Caco-2 (cell line): ENCODE measurements at regions not wholly inside any gene's neighbourhood (a gene's known extent, or its start where the extent isn't known, plus 50 kb on each side); places are given as distances from the start of the nearest gene placed in this dataset.

Experiments used
- BruUV-seq: library from RNA; stranded (reverse); fragments of 400-500 nt; replicated peaks from 2 replicates; lab custom pipeline; 2021; lab: Mats Ljungman, UMichigan
- CTCF ChIA-PET: fragments of 300-600 bp; sonication (Branson Sonifier 250); formaldehyde crosslinking; loops from one replicate; lab custom pipeline; 2022; ENCODE audit warnings: antibody characterized with exemption; lab: Charles Lee
- POLR2A ChIA-PET: fragments of 300-600 bp; sonication (Branson Sonifier 250); formaldehyde crosslinking; loops from one replicate; lab custom pipeline; 2022; ENCODE audit warnings: antibody characterized with exemption; lab: Charles Lee
- DNase-seq, 2 experiments: peaks; one replicate each; pipeline versions ENCODE4 v3.0.0 to v3.0.0-alpha.2; 2020 to 2022
- H3K27me3 ChIP-seq: replicated peaks from 2 replicates; pipeline ENCODE4 v1.6.0; 2011; ENCODE audit warnings: low read length; ENCODE audit not compliant: control insufficient read depth, insufficient read depth
- H3K36me3 ChIP-seq: 2 replicates; pipeline ENCODE4 v1.5.1; 2011; ENCODE audit warnings: low read length; ENCODE audit not compliant: control insufficient read depth, insufficient read depth
- H3K4me1 ChIP-seq: fragments of 250-450 bp; sonication (Bioruptor Pico); 2 replicates; pipeline ENCODE4 v1.5.1; 2020; ENCODE audit warnings: mild to moderate bottlenecking
- H3K4me3 ChIP-seq: 2 replicates; pipeline ENCODE4 v1.5.1; 2011; ENCODE audit warnings: low read depth, mild to moderate bottlenecking, control low read depth, low read length
- H3K9me3 ChIP-seq: fragments of 250-450 bp; sonication (Bioruptor Pico); 2 replicates; pipeline ENCODE4 v1.5.1; 2020; ENCODE audit warnings: mild to moderate bottlenecking, moderate library complexity
- H3K27ac Mint-ChIP-seq: one replicate; pipeline ENCODE4 v1.8.0; 2022; ENCODE audit warnings: mixed read lengths; ENCODE audit not compliant: unreplicated experiment
- H3K27me3 Mint-ChIP-seq: one replicate; pipeline ENCODE4 v1.8.0; 2022; ENCODE audit warnings: mixed read lengths; ENCODE audit not compliant: insufficient read depth, unreplicated experiment
- H3K36me3 Mint-ChIP-seq: one replicate; pipeline ENCODE4 v1.8.0; 2022; ENCODE audit warnings: mild to moderate bottlenecking, mixed read lengths; ENCODE audit not compliant: insufficient read depth, unreplicated experiment
- H3K4me1 Mint-ChIP-seq: one replicate; pipeline ENCODE4 v1.8.0; 2022; ENCODE audit warnings: low read depth, mixed read lengths; ENCODE audit not compliant: unreplicated experiment
- H3K4me3 Mint-ChIP-seq: one replicate; pipeline ENCODE4 v1.8.0; 2022; ENCODE audit warnings: mild to moderate bottlenecking, moderate library complexity, mixed read lengths; ENCODE audit not compliant: unreplicated experiment
- H3K9me3 Mint-ChIP-seq: one replicate; pipeline ENCODE4 v1.8.0; 2022; ENCODE audit warnings: mixed read lengths; ENCODE audit not compliant: unreplicated experiment
- CTCF ChIP-seq, 2 experiments: fragments of 200-600 bp in 1 of 2; IDR thresholded peaks; 1 replicate in 1 of 2; 2 replicates in 1 of 2; pipeline versions ENCODE4 v1.5.1 to v1.8.0; 2011 to 2022; ENCODE audit warnings: antibody characterized with exemption in 1 of 2, control low read depth in 1 of 2, inconsistent platforms in 1 of 2, low read depth in 1 of 2, low read length in 1 of 2, mild to moderate bottlenecking in 1 of 2, moderate library complexity in 1 of 2; ENCODE audit not compliant: insufficient read depth in 1 of 2, severe bottlenecking in 1 of 2, unreplicated experiment in 1 of 2
- intact Hi-C: fragments of 100-400 bp; cut with micrococcal nuclease; formaldehyde crosslinking; loops from one replicate; pipeline ENCODE4 v1.10.0; 2022; ENCODE audit not compliant: unreplicated experiment

- intact Hi-C loops: no loop called here
- BruUV-seq: no TSS peak
- Mint-ChIP-seq H3K4me3 (no peak overlapping the region), H3K27ac (no peak overlapping the region), H3K27me3 (no peaks in the 10 kb centered on the region), H3K4me1 (no peaks in the 10 kb centered on the region), H3K36me3 (no peaks in the 10 kb centered on the region), H3K9me3 (no peaks in the 10 kb centered on the region)
- Histone ChIP-seq H3K4me3 (no peak overlapping the region), H3K36me3 (no peaks in the 10 kb centered on the region), H3K27me3 (no peaks in the 10 kb centered on the region), H3K9me3 (no peaks in the 10 kb centered on the region), H3K4me1 (no peaks in the 10 kb centered on the region)
- ChIA-PET POLR2A (no interaction called here), CTCF (interaction anchor here (0.7 kb wide), 1 partner anchor 343 kb away, joined by 3 read pairs; no protein-coding TSS in a partner anchor)
- no peak for DNase-seq
- no peak for TF ChIP-seq CTCF (IDR thresholded peaks at IDR 0.05; ENCODE audit: insufficient read depth in 1 of 2, low read depth in 1 of 2, low read length in 1 of 2, severe bottlenecking in 1 of 2, unreplicated experiment in 1 of 2)
Observed at GRCh38 chr13:105084931-105085330, 1450.5 kb downstream of the EFNB2 start.

DNA sequence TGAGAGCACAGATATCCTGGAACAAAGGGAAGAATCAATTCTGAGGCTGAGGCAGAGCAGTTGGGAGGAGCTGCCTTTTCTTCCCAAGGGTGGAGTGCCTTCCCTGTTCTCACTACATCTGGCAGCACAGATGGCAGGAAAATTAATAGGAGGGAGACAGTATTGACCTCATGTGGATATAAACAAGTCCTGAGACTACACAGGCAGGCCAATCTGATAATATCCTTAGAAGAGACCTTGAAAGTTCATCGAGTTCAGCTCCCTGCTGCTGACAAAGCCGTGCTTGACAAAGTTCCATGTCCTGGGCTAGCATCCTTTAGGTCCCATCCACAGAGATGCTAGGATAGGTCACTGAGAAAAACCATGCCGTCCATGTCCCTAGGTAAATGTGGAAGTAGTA is 1451.5 kb downstream of the EFNB2 start:
- BruUV-seq: no TSS peak
- H3K4me1 Mint-ChIP-seq: no peaks in the 10 kb centered on the region
- H3K36me3 Mint-ChIP-seq: no peaks in the 10 kb centered on the region
- Histone ChIP-seq H3K9me3 (no peaks in the 10 kb centered on the region), H3K4me1 (no peaks in the 10 kb centered on the region), H3K4me3 (no peak overlapping the region), H3K27me3 (no peaks in the 10 kb centered on the region), H3K36me3 (no peaks in the 10 kb centered on the region)
- ChIA-PET POLR2A (interaction anchor here (0.6 kb wide), 1 partner anchor 1357 kb away, joined by 4 read pairs; no protein-coding TSS in a partner anchor), CTCF (no interaction called here)
- no peak overlapping the region for H3K27ac Mint-ChIP-seq
- intact Hi-C loops: no loop called here
- H3K4me3 Mint-ChIP-seq: no peak overlapping the region
- TF ChIP-seq CTCF (IDR thresholded peaks at IDR 0.05; ENCODE audit: insufficient read depth in 1 of 2, low read depth in 1 of 2, low read length in 1 of 2, severe bottlenecking in 1 of 2, unreplicated experiment in 1 of 2): no peak
- no peaks in the 10 kb centered on the region for H3K9me3 Mint-ChIP-seq
- DNase-seq: no peak
- no peaks in the 10 kb centered on the region for H3K27me3 Mint-ChIP-seq

GRCh38 chr13:105074755-105075154 is 1460.7 kb downstream of the EFNB2 start:
- no peak overlapping the region for H3K27ac Mint-ChIP-seq
- no peaks in the 10 kb centered on the region for H3K4me1 ChIP-seq
- BruUV-seq: no TSS peak
- POLR2A ChIA-PET: no interaction called here
- H3K4me1 Mint-ChIP-seq: no peaks in the 10 kb centered on the region
- CTCF ChIA-PET: no interaction called here
- no peak for DNase-seq
- H3K9me3 Mint-ChIP-seq: no peaks in the 10 kb centered on the region
- no peaks in the 10 kb centered on the region for H3K36me3 ChIP-seq
- H3K36me3 Mint-ChIP-seq: no peaks in the 10 kb centered on the region
- no peak overlapping the region for H3K4me3 Mint-ChIP-seq
- H3K9me3 ChIP-seq: no peaks in the 10 kb centered on the region
- no peak for TF ChIP-seq CTCF (IDR thresholded peaks at IDR 0.05; ENCODE audit: insufficient read depth in 1 of 2, low read depth in 1 of 2, low read length in 1 of 2, severe bottlenecking in 1 of 2, unreplicated experiment in 1 of 2)
- H3K27me3 Mint-ChIP-seq: no peaks in the 10 kb centered on the region
- no peaks in the 10 kb centered on the region for H3K27me3 ChIP-seq
- intact Hi-C loops: no loop called here
- H3K4me3 ChIP-seq: no peak overlapping the region
